Cerebellar cortex (tissue), 1 donor: ENCODE measurements at regions not wholly inside any gene's neighbourhood (a gene's known extent, or its start where the extent isn't known, plus 50 kb on each side); places are given as distances from the start of the nearest gene placed in this dataset.
"Not testable (repeated sequence)": the region's sequence is repeated elsewhere in the genome, so short reads cannot be mapped to it uniquely, and the experiment has no call there.

Experiments used
- DNase-seq: peaks from one replicate; pipeline ENCODE4 v3.0.0-alpha.2; 2015; ENCODE audit warnings: low spot score

DNA sequence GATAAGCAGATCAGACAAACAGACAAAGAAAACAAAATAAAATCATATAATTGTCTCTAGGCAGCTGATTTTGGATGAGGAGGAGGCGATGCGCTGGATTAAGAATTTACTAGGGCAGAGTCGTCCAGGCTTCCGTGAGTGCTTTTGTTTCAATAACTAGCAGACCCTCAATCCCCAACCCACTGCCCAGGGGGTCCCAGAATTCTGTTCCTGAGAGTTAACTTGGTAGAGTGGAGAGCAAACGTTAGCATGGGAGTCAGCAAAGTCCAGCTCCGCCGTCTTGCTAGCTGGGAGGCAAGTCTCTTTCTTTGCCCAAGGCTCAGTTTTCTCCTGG is 95.5 kb upstream of the TBX5 start:
- no peak for DNase-seq

- DNase-seq = no peak
Measured at GRCh38 chr12:114500775-114501473, 95.0 kb upstream of the TBX5 start.

GRCh38 chr12:114500131-114500530 is 94.2 kb upstream of the TBX5 start:
- DNase-seq = no peak

- DNase-seq = no peak
Measured at GRCh38 chr12:114499338-114499737, 93.4 kb upstream of the TBX5 start.

DNA sequence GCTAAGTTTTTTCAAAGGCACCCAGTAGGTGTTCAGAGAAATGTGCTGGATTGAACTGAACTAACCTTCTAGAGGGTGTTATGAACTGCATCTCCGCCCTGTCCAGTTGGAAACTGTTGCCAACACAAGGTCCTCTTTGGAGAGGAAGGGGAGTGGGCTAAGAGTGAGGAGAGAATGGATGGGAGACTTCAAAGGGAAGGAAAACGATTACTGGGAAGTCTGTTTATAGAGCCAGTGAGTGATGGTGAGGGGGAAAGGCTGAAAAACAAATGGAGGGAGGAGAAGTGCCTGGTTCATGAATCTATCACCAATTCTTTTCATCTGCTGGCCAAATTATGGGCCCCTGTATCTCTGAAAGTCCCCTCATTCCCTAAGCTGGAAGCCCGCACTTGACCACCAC is 86.0 kb upstream of the TBX5 start:
- DNase-seq = no peak

GRCh38 chr12:114484822-114485459 is 79.0 kb upstream of the TBX5 start:
- not testable (repeated sequence) for DNase-seq

- DNase-seq = no peak
Measured at GRCh38 chr12:114483996-114484395, 78.1 kb upstream of the TBX5 start.

DNA sequence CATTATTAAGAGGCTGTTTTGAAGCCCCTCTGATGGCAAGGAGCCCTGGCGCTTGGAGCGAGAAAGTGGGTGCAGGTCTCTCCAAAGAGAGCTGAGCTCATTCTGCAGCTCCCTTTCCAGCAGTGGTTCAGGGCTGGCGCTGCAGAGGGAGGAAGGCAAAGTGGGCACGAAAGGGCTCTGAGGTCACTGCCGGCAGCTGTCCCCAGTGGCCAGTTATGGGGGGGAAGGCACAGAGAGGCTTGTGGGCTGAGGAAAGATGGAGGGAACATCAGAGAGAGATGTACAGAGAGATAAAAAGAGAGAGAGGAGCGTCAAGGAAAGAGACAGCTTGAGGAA is 75.2 kb upstream of the TBX5 start:
- no peak for DNase-seq

GRCh38 chr12:114480337-114481199 is 74.6 kb upstream of the TBX5 start:
- no peak for DNase-seq

DNA sequence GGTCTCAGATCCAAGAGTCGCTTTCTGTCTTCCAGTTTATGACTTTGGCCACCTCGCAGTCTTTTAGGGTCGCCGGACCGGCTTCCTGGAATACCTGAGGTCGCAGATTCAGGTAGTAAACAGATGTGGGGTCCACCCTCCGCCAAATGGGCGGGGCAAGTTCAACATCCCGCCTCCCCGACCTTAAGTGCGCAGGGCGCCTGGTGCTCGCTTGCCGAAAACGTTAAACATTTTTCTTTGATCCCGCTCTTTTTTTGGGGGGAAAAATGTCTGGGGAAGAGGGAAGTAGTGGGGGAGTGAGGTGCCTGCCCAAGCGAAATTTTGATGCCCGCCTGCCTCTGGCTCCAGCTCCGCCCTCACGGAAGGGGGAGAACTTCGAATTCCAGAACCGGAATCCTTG is 73.9 kb upstream of the TBX5 start:
- DNase-seq = no peak

DNA sequence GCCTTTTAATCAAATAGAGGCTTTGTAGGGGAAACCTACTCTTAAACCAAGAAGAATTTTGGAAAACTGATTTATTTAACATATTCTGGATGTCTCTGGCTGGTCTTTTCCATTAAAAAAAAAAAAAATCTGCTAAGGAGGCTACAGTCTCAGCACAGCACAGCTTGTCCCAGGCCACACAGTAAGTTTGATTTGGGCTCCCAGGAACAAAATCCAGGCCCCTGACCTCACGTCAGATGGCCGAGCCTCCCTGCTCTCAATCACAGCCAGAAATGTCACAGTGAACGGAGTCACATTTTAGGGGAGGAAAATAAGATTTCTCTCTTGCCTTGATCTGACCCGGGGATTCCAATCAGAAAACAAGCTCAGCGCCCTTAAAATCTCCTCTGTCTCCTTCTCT is 72.9 kb upstream of the TBX5 start:
- no peak for DNase-seq

GRCh38 chr12:114477989-114478395 is 72.0 kb upstream of the TBX5 start:
- no peak for DNase-seq

DNA sequence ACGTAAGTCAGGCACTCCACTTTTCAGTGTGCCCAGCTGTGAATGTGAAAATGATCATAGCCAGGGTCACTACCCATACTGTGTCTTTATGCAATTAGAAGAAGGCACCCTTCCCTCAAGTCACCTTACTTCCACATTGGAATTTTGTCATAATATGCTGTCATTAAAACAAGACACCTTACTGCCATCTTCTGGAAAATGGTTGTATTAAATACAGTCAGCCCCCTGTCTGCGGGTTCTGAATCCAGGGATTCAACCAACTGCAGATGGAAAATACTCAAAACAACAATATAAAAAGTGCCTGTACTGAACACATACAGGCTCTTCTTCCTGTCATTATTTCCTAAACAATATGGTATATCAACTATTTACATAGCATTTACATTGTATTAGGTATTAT is 70.2 kb upstream of the TBX5 start:
- DNase-seq = peak; percentile 23

DNA sequence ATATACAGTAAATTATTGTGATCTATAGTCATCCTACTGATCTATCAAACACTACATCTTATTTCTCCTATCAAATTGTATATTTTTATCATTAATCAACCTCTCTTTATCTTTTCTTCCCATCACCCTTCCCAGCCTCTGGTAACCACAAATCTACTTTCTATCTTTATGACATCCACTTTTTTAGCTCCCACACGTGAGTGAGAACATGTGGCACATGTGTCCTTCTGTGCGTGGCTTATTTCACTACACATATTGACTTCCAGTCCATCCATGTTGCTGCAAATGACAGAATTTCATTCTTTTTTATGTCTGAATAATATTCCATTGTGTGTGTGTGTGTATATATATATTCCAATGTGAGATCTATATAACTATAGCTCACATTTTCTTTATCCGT is 67.8 kb upstream of the TBX5 start:
- DNase-seq = no peak

GRCh38 chr12:114473018-114473417 is 67.1 kb upstream of the TBX5 start:
- no peak for DNase-seq

- no peak for DNase-seq
Measured at GRCh38 chr12:114457620-114458019, 51.7 kb upstream of the TBX5 start.
